ENCODE measurements at regions not wholly inside any gene's neighbourhood (a gene's known extent, or its start where the extent isn't known, plus 50 kb on each side); places are given as distances from the start of the nearest gene placed in this dataset.

- intact Hi-C loops (cut with DNase I; ENCODE audit: low total_unique reads): no loop called here
- no peak for DNase-seq
- TF ChIP-seq POLR2AphosphoS5 (IDR thresholded peaks at IDR 0.05) (no peak), CTCF (IDR thresholded peaks at IDR 0.05 in 8 of 11, conservative IDR thresholded peaks at IDR 0.05 in 3 of 11) (no peak), POLR2A (IDR thresholded peaks at IDR 0.05) (no peak)
- Histone ChIP-seq H3K36me3 (no peaks in the 10 kb centered on the region), H3K4me1 (no peaks in the 10 kb centered on the region), H3K9me3 (peaks cover 0 to 7% (median 0%) of the 10 kb centered on the region in 8 donors), H3K27me3 (replicated peaks in 1 of 7) (no peaks in the 10 kb centered on the region), H3K27ac (no peak overlapping the region), H3K4me3 (no peak overlapping the region)
- WGBS, 5 donors: 58 to 77% (median 61%) methylated on average over 5 of the region's 5 CpGs
Measured at GRCh38 chr9:87346061-87346665, 151.5 kb upstream of the DAPK1 start.

GRCh38 chr9:87350915-87351314 is 146.8 kb upstream of the DAPK1 start:
- no peak for TF ChIP-seq POLR2A (IDR thresholded peaks at IDR 0.05)
- TF ChIP-seq CTCF (IDR thresholded peaks at IDR 0.05 in 8 of 11, conservative IDR thresholded peaks at IDR 0.05 in 3 of 11): no peak
- TF ChIP-seq POLR2AphosphoS5 (IDR thresholded peaks at IDR 0.05): no peak
- no peak for DNase-seq
- intact Hi-C loops (cut with DNase I; ENCODE audit: low total_unique reads): no loop called here
- WGBS, 5 donors: 72 to 88% (median 76%) methylated on average over 2 of the region's 2 CpGs
- H3K4me1 ChIP-seq: no peaks in the 10 kb centered on the region
- no peaks in the 10 kb centered on the region for H3K27me3 ChIP-seq (replicated peaks in 1 of 7)
- peaks cover 0 to 7% (median 0%) of the 10 kb centered on the region in 8 donors for H3K9me3 ChIP-seq
- H3K36me3 ChIP-seq: no peaks in the 10 kb centered on the region
- H3K27ac ChIP-seq: no peak overlapping the region
- no peak overlapping the region for H3K4me3 ChIP-seq

GRCh38 chr9:87353301-87353700 is 144.4 kb upstream of the DAPK1 start:
- TF ChIP-seq CTCF (IDR thresholded peaks at IDR 0.05 in 8 of 11, conservative IDR thresholded peaks at IDR 0.05 in 3 of 11): no peak
- TF ChIP-seq POLR2AphosphoS5 (IDR thresholded peaks at IDR 0.05): no peak
- no peak for TF ChIP-seq POLR2A (IDR thresholded peaks at IDR 0.05)
- H3K27ac ChIP-seq: no peak overlapping the region
- intact Hi-C loops (cut with DNase I; ENCODE audit: low total_unique reads): no loop called here
- no peaks in the 10 kb centered on the region for H3K4me1 ChIP-seq
- no peaks in the 10 kb centered on the region for H3K27me3 ChIP-seq (replicated peaks in 1 of 7)
- peaks cover 0 to 13% (median 2%) of the 10 kb centered on the region in 8 donors for H3K9me3 ChIP-seq
- WGBS, 5 donors: 87 to 95% (median 90%) methylated on average over 3 of the region's 3 CpGs
- no peak for DNase-seq
- H3K4me3 ChIP-seq: no peak overlapping the region
- no peaks in the 10 kb centered on the region for H3K36me3 ChIP-seq

- H3K27me3 ChIP-seq (replicated peaks in 1 of 7): no peaks in the 10 kb centered on the region
- intact Hi-C loops (cut with DNase I; ENCODE audit: low total_unique reads): no loop called here
- H3K9me3 ChIP-seq: peaks cover 0 to 10% (median 2%) of the 10 kb centered on the region in 8 donors
- H3K4me3 ChIP-seq: no peak overlapping the region
- no peak for TF ChIP-seq POLR2A (IDR thresholded peaks at IDR 0.05)
- no peak for TF ChIP-seq CTCF (IDR thresholded peaks at IDR 0.05 in 8 of 11, conservative IDR thresholded peaks at IDR 0.05 in 3 of 11)
- no peak for TF ChIP-seq POLR2AphosphoS5 (IDR thresholded peaks at IDR 0.05)
- H3K27ac ChIP-seq: no peak overlapping the region
- 27 to 45% (median 43%) methylated on average over 1 of the region's 1 CpG for WGBS, 5 donors
- H3K4me1 ChIP-seq: no peaks in the 10 kb centered on the region
- DNase-seq: no peak
- no peaks in the 10 kb centered on the region for H3K36me3 ChIP-seq
Measured at GRCh38 chr9:87354147-87354546, 143.5 kb upstream of the DAPK1 start.
